HEK293 (cell line): ENCODE measurements at regions not wholly inside any gene's neighbourhood (a gene's known extent, or its start where the extent isn't known, plus 50 kb on each side); places are given as distances from the start of the nearest gene placed in this dataset.

Experiments used
- CTCF ChIA-PET: fragments of 350-600 bp; formaldehyde crosslinking; extraction: SDS; loops from one replicate; lab custom pipeline; 2021; ENCODE audit warnings: antibody characterized with exemption; lab: Yijun Ruan, JAX
- POLR2A ChIA-PET: fragments of 300-600 bp; formaldehyde crosslinking; extraction: SDS; loops from one replicate; lab custom pipeline; 2020; ENCODE audit warnings: antibody characterized with exemption, inconsistent platforms; lab: Yijun Ruan, JAX
- H3K27ac ChIP-seq: fragments of 200-500 bp; sonication (Bioruptor generic); 2 replicates; pipeline ENCODE4 v1.5.1; 2014; ENCODE audit warnings: low read depth, low read length, control low read depth, inconsistent platforms; ENCODE audit errors: extremely low read depth
- H3K36me3 ChIP-seq, 2 experiments: fragments of 200-500 bp in 1 of 2; sonication (Bioruptor generic) in 1 of 2; 1 replicate in 1 of 2; 2 replicates in 1 of 2; pipeline ENCODE4 v1.5.1; 2014 to 2017; ENCODE audit warnings: inconsistent platforms in 2 of 2, low read length in 2 of 2; ENCODE audit not compliant: control insufficient read depth in 2 of 2, insufficient read depth in 1 of 2
- H3K4me1 ChIP-seq: fragments of 200-500 bp; sonication (Bioruptor generic); 2 replicates; pipeline ENCODE4 v1.5.1; 2014; ENCODE audit warnings: mild to moderate bottlenecking, low read length, inconsistent platforms; ENCODE audit not compliant: control insufficient read depth, insufficient read depth
- H3K4me3 ChIP-seq: 2 replicates; pipeline ENCODE4 v1.5.1; 2011; ENCODE audit warnings: low read depth, mild to moderate bottlenecking, control low read depth, low read length, moderate library complexity
- H3K9me3 ChIP-seq: fragments of 200-500 bp; sonication (Bioruptor generic); 2 replicates; pipeline ENCODE4 v1.5.1; 2014; ENCODE audit warnings: low read depth, low read length, inconsistent platforms; ENCODE audit not compliant: control insufficient read depth, insufficient read depth
- PATZ1 ChIP-seq: fragments of 450-650 bp; formaldehyde crosslinking; IDR thresholded peaks from 2 replicates; pipeline ENCODE4 v1.5.1; 2016; ENCODE audit warnings: missing biosample characterization, missing genetic modification characterization
- ZBTB10 ChIP-seq: fragments of 450-650 bp; formaldehyde crosslinking; IDR thresholded peaks from 2 replicates; pipeline ENCODE4 v1.5.1; 2016; ENCODE audit warnings: missing biosample characterization, missing genetic modification characterization
- ZBTB20 ChIP-seq: fragments of 450-650 bp; formaldehyde crosslinking; IDR thresholded peaks from 2 replicates; pipeline ENCODE4 v1.5.1; 2016; ENCODE audit warnings: missing biosample characterization, missing genetic modification characterization
- ZFP41 ChIP-seq: fragments of 450-650 bp; formaldehyde crosslinking; IDR thresholded peaks from 2 replicates; pipeline ENCODE4 v1.5.1; 2016; ENCODE audit warnings: missing biosample characterization, missing genetic modification characterization, borderline replicate concordance
- ZNF10 ChIP-seq: fragments of 450-650 bp; formaldehyde crosslinking; IDR thresholded peaks from 2 replicates; pipeline ENCODE4 v1.5.1; 2017; ENCODE audit warnings: missing biosample characterization, missing genetic modification characterization
- ZNF221 ChIP-seq: fragments of 450-650 bp; formaldehyde crosslinking; IDR thresholded peaks from 2 replicates; pipeline ENCODE4 v1.5.1; 2017; ENCODE audit warnings: missing biosample characterization, missing genetic modification characterization, borderline replicate concordance
- ZNF23 ChIP-seq: fragments of 450-650 bp; formaldehyde crosslinking; IDR thresholded peaks from 2 replicates; pipeline ENCODE4 v1.5.1; 2016; ENCODE audit warnings: missing biosample characterization, missing genetic modification characterization, borderline replicate concordance
- ZNF292 ChIP-seq: fragments of 450-650 bp; formaldehyde crosslinking; IDR thresholded peaks from 2 replicates; pipeline ENCODE4 v1.5.1; 2016; ENCODE audit warnings: low read depth, missing biosample characterization, missing genetic modification characterization, borderline replicate concordance
- ZNF335 ChIP-seq: fragments of 450-650 bp; formaldehyde crosslinking; conservative IDR thresholded peaks from 2 replicates; pipeline ENCODE4 v1.5.1; 2016; ENCODE audit warnings: missing biosample characterization, missing genetic modification characterization
- ZNF37A ChIP-seq: fragments of 450-650 bp; IDR thresholded peaks from 2 replicates; pipeline ENCODE4 v1.5.1; 2018; ENCODE audit warnings: missing biosample characterization, missing genetic modification characterization
- ZNF596 ChIP-seq: fragments of 450-650 bp; IDR thresholded peaks from 2 replicates; pipeline ENCODE4 v1.5.0; 2018; ENCODE audit warnings: missing biosample characterization, mild to moderate bottlenecking, missing genetic modification characterization, moderate library complexity
- ZSCAN16 ChIP-seq: fragments of 450-650 bp; formaldehyde crosslinking; IDR thresholded peaks from 2 replicates; pipeline ENCODE4 v1.5.1; 2016; ENCODE audit warnings: missing biosample characterization, missing genetic modification characterization
- TF ChIP-seq, protein P1 (sequence below): fragments of 450-650 bp; formaldehyde crosslinking; IDR thresholded peaks from 2 replicates; pipeline ENCODE4 v1.5.1; 2017; ENCODE audit warnings: missing biosample characterization, missing genetic modification characterization
- TF ChIP-seq, protein P2 (sequence below): fragments of 450-650 bp; formaldehyde crosslinking; IDR thresholded peaks from 2 replicates; pipeline ENCODE4 v1.5.1; 2016; ENCODE audit warnings: missing biosample characterization, missing genetic modification characterization
- TF ChIP-seq, protein P3 (sequence below): sonication (generic); formaldehyde crosslinking; IDR thresholded peaks from 2 replicates; pipeline ENCODE4 v1.8.1; 2022; ENCODE audit warnings: mild to moderate bottlenecking, moderate library complexity, missing genetic modification reagents
- TF ChIP-seq, protein P4 (sequence below): fragments of 450-650 bp; formaldehyde crosslinking; conservative IDR thresholded peaks from 2 replicates; pipeline ENCODE4 v1.5.1; 2016; ENCODE audit warnings: low read depth, missing biosample characterization, missing genetic modification characterization
- TF ChIP-seq, protein P5 (sequence below): fragments of 450-650 bp; formaldehyde crosslinking; IDR thresholded peaks from 2 replicates; pipeline ENCODE4 v1.5.1; 2016; ENCODE audit warnings: missing biosample characterization, missing genetic modification characterization

DNA sequence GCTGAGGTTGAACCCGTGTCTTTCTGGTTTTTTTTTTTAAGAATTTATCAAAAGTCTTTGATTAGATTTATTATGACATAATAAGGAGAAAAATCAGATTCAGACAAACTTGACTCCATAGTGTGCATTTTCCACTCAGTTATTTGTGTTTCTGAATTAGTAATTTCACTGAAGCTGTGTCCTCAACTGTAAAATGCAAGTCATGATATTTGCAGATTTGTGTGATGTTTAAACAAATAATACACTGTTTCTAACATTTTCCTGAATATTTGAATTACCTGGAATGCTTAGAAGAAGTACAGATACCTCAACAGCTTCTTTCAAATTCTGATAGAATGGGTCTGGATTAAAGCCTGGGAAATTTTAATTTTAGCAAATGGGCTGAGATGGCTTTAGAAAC, 1050.3 kb upstream of the MAP3K7 start (continued):
- TF ChIP-seq, protein P1, sequence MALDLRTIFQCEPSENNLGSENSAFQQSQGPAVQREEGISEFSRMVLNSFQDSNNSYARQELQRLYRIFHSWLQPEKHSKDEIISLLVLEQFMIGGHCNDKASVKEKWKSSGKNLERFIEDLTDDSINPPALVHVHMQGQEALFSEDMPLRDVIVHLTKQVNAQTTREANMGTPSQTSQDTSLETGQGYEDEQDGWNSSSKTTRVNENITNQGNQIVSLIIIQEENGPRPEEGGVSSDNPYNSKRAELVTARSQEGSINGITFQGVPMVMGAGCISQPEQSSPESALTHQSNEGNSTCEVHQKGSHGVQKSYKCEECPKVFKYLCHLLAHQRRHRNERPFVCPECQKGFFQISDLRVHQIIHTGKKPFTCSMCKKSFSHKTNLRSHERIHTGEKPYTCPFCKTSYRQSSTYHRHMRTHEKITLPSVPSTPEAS (tag by site-specific recombination), result no peak
- TF ChIP-seq ZNF292 (tag by site-specific recombination), result no peak
- no peak for TF ChIP-seq ZFP41 (tag by site-specific recombination)
- TF ChIP-seq ZNF23, result no peak
- TF ChIP-seq, protein P2, sequence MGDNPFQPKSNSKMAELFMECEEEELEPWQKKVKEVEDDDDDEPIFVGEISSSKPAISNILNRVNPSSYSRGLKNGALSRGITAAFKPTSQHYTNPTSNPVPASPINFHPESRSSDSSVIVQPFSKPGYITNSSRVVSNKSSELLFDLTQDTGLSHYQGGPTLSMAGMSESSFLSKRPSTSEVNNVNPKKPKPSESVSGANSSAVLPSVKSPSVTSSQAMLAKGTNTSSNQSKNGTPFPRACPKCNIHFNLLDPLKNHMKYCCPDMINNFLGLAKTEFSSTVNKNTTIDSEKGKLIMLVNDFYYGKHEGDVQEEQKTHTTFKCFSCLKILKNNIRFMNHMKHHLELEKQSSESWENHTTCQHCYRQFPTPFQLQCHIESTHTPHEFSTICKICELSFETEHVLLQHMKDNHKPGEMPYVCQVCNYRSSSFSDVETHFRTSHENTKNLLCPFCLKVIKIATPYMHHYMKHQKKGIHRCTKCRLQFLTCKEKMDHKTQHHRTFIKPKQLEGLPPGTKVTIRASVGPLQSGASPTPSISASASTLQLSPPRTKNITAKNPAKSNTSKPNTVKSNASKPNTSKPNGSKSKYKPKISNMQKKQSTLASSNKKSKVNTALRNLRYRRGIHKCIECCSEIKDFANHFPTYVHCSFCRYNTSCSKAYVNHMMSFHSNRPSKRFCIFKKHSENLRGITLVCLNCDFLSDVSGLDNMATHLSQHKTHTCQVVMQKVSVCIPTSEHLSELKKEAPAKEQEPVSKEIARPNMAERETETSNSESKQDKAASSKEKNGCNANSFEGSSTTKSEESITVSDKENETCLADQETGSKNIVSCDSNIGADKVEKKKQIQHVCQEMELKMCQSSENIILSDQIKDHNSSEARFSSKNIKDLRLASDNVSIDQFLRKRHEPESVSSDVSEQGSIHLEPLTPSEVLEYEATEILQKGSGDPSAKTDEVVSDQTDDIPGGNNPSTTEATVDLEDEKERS (tag by site-specific recombination), result no peak

DNA sequence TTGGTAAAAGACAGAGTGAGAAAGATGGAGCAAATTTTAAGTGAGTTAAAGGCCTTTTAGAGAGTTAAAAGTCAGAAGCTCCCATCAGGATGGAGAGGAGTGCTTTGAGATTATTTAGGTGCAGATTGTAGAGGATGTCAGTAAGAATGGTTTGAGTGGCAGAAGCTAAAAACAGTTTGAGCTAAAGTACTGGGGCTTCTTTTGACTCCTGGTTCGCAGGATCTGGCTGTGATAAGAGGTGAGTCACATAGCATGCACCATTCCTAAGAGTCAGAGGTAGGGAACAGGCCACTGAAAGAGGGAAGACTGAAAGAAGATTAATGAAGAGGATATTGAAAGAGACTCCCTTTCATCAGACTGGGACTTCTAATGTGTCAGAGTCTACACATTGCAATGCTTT, 1047.9 kb upstream of the MAP3K7 start:
- H3K9me3 ChIP-seq, result no peaks in the 10 kb centered on the region
- no peak overlapping the region for H3K27ac ChIP-seq
- H3K36me3 ChIP-seq, result no peaks in the 10 kb centered on the region
- ChIA-PET POLR2A (no interaction called here), CTCF (no interaction called here)
- H3K4me3 ChIP-seq, result no peak overlapping the region
- H3K4me1 ChIP-seq, result no peaks in the 10 kb centered on the region
- TF ChIP-seq ZNF596 (tag by site-specific recombination) (no peak), ZNF335 (tag by site-specific recombination) (no peak), ZBTB20 (tag by site-specific recombination) (no peak), ZNF10 (no peak), ZNF221 (no peak), ZBTB10 (tag by site-specific recombination) (no peak), ZNF37A (tag by site-specific recombination) (no peak), ZSCAN16 (tag by site-specific recombination) (no peak), PATZ1 (no peak)
- TF ChIP-seq, protein P3, sequence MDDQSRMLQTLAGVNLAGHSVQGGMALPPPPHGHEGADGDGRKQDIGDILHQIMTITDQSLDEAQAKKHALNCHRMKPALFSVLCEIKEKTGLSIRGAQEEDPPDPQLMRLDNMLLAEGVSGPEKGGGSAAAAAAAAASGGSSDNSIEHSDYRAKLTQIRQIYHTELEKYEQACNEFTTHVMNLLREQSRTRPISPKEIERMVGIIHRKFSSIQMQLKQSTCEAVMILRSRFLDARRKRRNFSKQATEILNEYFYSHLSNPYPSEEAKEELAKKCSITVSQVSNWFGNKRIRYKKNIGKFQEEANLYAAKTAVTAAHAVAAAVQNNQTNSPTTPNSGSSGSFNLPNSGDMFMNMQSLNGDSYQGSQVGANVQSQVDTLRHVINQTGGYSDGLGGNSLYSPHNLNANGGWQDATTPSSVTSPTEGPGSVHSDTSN (CRISPR knock-in tag), result no peak
- TF ChIP-seq, protein P4, sequence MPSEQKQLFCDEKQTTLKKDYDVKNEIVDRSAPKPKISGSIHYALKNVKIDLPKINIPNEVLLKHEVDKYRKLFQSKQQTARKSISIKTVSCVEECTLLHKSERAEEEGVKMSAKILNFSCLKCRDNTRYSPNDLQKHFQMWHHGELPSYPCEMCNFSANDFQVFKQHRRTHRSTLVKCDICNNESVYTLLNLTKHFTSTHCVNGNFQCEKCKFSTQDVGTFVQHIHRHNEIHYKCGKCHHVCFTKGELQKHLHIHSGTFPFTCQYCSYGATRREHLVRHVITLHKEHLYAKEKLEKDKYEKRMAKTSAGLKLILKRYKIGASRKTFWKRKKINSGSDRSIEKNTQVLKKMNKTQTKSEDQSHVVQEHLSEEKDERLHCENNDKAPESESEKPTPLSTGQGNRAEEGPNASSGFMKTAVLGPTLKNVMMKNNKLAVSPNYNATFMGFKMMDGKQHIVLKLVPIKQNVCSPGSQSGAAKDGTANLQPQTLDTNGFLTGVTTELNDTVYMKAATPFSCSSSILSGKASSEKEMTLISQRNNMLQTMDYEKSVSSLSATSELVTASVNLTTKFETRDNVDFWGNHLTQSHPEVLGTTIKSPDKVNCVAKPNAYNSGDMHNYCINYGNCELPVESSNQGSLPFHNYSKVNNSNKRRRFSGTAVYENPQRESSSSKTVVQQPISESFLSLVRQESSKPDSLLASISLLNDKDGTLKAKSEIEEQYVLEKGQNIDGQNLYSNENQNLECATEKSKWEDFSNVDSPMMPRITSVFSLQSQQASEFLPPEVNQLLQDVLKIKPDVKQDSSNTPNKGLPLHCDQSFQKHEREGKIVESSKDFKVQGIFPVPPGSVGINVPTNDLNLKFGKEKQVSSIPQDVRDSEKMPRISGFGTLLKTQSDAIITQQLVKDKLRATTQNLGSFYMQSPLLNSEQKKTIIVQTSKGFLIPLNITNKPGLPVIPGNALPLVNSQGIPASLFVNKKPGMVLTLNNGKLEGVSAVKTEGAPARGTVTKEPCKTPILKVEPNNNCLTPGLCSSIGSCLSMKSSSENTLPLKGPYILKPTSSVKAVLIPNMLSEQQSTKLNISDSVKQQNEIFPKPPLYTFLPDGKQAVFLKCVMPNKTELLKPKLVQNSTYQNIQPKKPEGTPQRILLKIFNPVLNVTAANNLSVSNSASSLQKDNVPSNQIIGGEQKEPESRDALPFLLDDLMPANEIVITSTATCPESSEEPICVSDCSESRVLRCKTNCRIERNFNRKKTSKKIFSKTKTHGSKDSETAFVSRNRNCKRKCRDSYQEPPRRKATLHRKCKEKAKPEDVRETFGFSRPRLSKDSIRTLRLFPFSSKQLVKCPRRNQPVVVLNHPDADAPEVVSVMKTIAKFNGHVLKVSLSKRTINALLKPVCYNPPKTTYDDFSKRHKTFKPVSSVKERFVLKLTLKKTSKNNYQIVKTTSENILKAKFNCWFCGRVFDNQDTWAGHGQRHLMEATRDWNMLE (tag by site-specific recombination), result no peak
- TF ChIP-seq, protein P5, sequence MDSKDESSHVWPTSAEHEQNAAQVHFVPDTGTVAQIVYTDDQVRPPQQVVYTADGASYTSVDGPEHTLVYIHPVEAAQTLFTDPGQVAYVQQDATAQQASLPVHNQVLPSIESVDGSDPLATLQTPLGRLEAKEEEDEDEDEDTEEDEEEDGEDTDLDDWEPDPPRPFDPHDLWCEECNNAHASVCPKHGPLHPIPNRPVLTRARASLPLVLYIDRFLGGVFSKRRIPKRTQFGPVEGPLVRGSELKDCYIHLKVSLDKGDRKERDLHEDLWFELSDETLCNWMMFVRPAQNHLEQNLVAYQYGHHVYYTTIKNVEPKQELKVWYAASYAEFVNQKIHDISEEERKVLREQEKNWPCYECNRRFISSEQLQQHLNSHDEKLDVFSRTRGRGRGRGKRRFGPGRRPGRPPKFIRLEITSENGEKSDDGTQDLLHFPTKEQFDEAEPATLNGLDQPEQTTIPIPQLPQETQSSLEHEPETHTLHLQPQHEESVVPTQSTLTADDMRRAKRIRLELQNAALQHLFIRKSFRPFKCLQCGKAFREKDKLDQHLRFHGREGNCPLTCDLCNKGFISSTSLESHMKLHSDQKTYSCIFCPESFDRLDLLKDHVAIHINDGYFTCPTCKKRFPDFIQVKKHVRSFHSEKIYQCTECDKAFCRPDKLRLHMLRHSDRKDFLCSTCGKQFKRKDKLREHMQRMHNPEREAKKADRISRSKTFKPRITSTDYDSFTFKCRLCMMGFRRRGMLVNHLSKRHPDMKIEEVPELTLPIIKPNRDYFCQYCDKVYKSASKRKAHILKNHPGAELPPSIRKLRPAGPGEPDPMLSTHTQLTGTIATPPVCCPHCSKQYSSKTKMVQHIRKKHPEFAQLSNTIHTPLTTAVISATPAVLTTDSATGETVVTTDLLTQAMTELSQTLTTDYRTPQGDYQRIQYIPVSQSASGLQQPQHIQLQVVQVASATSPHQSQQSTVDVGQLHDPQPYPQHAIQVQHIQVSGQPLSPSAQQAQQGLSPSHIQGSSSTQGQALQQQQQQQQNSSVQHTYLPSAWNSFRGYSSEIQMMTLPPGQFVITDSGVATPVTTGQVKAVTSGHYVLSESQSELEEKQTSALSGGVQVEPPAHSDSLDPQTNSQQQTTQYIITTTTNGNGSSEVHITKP (tag by site-specific recombination), result no peak
